Keratinocyte (primary cell): ENCODE measurements at regions not wholly inside any gene's neighbourhood (a gene's known extent, or its start where the extent isn't known, plus 50 kb on each side); places are given as distances from the start of the nearest gene placed in this dataset.

ENCODE experiments used
- CTCF ChIP-seq, 3 experiments: IDR thresholded peaks in 1 of 3; conservative IDR thresholded peaks in 1 of 3; optimal IDR thresholded peaks in 1 of 3; 2 replicates in 2 of 3; 3 replicates in 1 of 3; pipeline versions ENCODE3 to v1.5.1; 2011; ENCODE audit warnings: low read length in 3 of 3, mild to moderate bottlenecking in 3 of 3, moderate library complexity in 2 of 3, control low read depth in 1 of 3, inconsistent platforms in 1 of 3; ENCODE audit not compliant: insufficient read depth in 2 of 3; ENCODE audit errors: extremely low read depth in 1 of 3
- EZH2 ChIP-seq: IDR thresholded peaks from one replicate; pipeline ENCODE4 v1.6.1; 2012; ENCODE audit warnings: inconsistent platforms, mild to moderate bottlenecking, low read length, moderate library complexity

GRCh38 chr4:143282211-143282707, 54.4 kb upstream of the GAB1 start:
- TF ChIP-seq CTCF (optimal IDR thresholded peaks at IDR 0.05 in 1 of 3, IDR thresholded peaks at IDR 0.05 in 1 of 3, conservative IDR thresholded peaks at IDR 0.05 in 1 of 3; ENCODE audit: extremely low read depth in 1 of 3, insufficient read depth in 2 of 3, low read length in 3 of 3) (no peak), EZH2 (no peak)
